ENCODE measurements at regions not wholly inside any gene's neighbourhood (a gene's known extent, or its start where the extent isn't known, plus 50 kb on each side); places are given as distances from the start of the nearest gene placed in this dataset.

DNA sequence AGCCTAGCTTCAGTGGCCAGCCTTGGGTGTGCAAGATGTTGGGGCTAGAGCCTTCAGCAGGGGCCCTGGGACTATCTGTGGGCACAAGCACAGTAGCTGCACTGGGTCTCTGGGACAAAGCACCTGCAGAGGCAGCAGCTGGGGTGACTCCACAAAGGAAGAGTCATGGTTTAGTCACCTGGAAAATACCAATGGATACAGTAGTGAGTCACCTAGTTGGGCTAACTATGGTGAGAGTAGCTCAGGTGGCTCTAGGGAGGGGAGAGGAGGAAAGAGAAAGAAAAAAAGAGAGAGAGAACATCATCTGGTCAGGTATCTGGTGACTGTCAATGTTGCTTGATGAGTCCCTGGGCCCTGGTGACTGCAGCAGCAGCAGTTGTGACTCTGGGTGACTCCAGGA lies 72.9 kb upstream of the SPIN4 start:
- TF ChIP-seq, protein P1, sequence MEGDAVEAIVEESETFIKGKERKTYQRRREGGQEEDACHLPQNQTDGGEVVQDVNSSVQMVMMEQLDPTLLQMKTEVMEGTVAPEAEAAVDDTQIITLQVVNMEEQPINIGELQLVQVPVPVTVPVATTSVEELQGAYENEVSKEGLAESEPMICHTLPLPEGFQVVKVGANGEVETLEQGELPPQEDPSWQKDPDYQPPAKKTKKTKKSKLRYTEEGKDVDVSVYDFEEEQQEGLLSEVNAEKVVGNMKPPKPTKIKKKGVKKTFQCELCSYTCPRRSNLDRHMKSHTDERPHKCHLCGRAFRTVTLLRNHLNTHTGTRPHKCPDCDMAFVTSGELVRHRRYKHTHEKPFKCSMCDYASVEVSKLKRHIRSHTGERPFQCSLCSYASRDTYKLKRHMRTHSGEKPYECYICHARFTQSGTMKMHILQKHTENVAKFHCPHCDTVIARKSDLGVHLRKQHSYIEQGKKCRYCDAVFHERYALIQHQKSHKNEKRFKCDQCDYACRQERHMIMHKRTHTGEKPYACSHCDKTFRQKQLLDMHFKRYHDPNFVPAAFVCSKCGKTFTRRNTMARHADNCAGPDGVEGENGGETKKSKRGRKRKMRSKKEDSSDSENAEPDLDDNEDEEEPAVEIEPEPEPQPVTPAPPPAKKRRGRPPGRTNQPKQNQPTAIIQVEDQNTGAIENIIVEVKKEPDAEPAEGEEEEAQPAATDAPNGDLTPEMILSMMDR (IDR thresholded peaks at IDR 0.05; ENCODE audit: borderline replicate concordance, extremely low read depth, low read length, poor library complexity, severe bottlenecking): no peak
- TF ChIP-seq EZH2 (IDR thresholded peaks at IDR 0.05; ENCODE audit: borderline replicate concordance, low read depth, low read length, severe bottlenecking): no peak

Measured in DND-41 (cell line).